ENCODE measurements at regions not wholly inside any gene's neighbourhood (a gene's known extent, or its start where the extent isn't known, plus 50 kb on each side); places are given as distances from the start of the nearest gene placed in this dataset.

DNA sequence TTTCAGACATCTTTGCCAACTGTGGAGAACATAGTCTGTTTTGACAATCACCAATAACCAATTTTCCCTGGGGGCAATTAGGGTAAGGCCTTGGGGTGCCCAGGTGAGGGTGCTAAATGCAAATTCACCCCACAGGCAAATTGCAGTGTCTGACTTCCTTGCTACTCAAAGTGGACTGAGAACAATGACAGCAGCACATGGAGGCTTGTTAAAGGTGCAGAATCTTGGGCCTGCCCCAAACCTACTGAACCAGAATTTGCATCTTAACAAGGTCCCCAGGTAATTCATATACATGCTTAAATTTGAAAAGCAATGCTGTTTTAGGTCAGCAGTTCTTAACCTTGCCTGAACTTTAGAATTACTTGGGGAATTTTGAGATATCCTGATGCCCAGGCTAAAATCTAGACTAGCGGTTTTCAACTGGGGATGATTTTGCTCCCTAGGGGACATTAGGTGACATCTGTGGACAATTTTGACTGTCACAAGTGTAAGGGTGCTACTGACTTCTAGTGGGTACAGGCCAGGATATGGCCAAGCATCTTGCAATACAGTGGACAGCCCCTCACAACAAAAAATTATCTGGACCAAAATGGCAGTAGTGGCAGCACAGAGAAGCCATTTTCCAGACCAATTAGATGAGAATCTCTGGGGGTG is 80.2 kb upstream of the GCFC2 start:
- DNase-seq: no peak

DNA sequence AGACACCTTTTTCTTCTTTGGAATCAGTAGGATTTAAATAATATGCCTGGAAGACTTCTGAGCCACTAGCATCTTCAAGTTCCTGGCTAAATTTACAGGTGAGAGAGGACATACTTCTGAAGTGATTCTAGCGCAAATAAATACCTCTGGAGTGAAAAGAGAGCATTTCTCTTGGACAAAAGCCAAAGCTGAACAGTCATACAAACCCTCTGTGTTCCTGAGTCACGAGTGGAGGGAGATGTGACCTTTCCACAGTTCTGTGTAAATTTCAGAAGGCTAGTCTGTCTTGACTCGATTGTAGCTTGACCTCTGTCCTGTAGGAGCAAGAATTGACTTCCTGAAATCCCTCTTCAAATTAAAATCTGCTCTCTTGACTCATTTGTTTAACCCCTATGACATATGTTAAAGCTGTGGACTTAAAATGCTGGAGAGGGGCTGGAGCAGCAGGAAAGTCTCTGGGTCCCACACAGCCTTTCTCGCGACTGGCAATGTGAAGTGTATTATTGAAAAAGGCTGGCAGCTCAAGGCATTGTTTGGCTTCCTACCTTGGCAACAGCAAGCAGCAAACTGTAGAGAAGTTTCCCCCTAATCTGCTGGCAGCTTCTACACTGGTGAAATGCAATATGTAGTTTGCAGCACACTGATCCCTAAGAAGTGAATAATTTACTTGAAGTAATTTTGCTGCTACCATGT is 79.6 kb upstream of the GCFC2 start:
- no peak for DNase-seq

DNA sequence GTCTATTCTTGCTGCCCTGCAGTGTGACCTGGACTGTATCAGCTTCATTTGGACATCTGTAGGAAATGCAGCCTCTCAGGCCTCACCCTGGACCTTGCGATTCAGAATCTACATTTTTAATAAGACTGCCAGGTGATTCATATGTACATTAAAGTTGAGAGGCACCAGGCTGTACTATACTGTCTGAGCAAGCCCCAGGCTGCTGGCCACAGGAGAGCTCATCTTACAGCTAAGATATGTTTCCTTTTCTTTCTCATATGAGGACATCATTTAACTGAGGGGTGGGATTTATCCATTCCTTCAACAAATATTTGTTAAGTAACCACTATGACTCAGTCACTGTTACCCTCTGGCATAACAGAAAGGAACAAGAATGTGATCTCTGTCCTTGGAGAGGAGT is 78.2 kb upstream of the GCFC2 start:
- no peak for DNase-seq

DNA sequence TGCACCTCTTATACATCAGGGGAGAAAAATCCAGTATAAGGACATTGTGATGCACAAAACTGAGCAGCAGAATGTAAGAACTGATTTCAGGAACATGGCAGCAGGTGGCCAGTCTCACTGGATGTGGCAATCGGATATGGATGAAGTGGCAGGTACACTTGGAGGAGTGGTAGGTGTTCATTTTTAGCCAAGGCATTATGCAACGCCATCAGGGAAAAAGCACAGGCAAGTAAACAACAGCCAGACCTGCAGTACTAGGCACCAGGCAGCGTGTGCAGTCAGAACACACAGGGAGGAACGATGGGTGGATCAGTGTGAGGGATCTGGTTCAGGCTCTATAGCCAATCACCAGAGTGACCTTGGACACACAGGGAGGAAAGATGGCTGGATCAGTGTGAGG is 77.4 kb upstream of the GCFC2 start:
- DNase-seq: no peak

DNA sequence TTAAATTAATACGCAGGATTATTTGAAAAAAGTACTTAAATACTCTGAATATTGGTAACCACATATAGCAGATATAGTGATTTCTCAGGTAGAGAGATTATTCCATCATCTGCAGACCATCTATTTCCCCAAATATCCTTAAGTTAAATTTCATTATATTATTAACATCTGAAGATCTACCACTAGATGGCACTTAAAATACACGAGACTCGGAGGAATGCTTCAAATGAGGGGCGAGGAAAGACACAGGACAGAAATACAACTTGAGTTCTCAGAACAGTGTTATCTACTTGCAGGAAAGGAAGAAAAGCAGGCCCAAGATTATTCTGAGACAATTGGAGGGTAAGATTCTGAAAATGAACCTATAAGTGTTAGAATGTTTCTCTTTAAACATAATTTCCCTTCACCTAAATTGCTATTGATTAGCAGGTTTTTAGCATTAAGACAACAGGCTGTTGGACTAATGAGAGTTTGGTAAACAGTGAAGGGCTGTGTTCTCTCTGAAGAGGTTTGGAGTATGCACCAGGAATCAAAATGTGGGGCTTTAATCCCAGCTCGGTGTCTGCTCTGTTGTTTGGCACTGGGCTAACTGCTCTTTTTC is 76.9 kb upstream of the GCFC2 start:
- DNase-seq: no peak

DNA sequence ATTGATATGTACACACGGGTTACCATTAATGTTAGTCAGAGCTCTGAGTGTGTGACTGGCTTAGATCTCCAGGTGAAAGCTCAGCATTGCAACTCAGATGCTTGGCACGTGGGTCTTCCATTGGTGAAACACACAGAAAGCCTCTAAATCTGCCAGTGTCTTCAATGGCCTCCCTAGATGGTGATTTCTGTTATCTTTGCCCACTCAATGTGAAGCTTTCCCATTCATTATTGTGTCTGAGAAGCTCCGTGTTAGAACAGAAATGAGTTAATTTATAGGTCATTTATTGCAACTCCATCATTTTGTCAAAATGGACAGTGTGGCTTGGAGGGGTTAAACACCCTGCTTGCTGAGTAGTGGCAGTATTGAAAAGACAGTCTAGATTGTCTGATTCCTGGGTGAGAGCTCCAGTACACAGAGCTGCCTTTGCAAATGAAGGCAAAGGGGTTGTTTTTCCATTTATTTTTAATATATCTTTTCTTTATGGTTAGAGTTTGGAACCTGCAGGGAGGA is 64.7 kb upstream of the GCFC2 start:
- DNase-seq: no peak

DNA sequence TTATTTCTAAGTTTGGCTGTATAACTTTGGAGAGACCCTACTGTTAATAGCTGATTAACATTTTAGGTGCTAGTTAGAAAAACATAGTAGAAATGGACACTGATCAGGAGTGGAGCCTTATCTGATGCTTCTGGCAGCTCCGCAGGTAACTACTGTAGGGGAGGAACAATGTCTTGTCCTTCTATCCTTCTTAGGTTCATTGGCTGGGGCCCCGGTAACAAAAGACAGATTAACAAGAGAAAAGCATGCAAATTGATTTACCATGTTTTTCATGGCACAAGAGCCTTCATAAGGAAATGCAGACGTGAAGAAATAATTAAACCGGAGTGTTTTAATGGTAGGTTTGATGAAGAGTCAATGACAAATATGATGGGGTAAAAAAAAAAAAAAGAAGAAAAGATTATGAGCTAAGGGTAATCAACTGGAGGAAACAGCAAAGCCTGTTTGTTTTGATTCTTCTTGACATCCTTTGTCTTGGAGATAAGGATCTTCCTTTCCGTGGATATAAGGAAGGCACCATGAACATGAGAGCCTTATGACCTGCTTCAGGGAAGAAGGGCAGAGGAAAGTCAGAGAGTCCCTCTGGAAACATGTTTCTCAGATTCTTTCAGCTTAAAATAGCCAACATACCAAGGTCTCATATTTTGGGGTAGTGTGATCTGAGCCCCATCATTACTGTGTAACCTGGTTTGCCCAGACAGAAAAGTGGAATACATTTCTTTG is 62.4 kb upstream of the GCFC2 start:
- no peak for DNase-seq

DNA sequence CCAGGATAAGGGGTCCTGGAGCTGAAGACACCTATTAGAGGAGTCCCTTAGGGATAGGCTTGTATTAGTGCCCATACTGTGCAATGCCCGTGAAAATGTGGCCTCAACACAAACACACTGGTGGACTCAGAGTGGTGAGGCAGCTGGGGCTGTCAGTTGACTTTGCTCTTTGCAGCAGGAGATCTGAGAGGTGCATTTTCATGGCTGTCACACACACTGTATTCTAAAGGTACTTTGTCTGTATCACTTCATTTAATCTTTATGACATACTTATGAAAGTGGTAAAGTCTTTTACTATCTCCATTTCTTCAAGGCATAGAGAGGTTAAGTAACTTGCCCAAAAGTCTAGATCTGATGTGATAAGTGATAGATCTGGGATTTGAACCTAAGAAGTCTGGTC is 55.1 kb upstream of the GCFC2 start:
- DNase-seq: no peak

DNA sequence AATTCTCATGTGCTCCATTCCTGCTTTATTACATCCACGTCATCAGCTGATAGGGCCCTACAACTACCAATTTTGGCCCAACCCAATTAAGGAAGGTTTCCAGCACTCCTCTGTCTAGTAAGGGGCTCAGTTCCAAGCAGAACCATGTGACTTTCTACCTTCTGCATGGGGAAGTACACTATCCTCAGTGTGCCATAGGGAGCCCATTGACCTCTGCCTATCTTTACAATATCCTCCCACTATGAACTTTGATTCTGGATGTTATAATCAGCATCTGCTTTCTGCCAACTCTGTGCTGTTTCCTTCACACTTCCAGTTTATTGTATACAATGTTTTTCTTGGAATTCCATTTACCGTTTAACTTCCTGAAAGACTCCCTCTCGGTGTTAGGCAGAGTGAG is 53.9 kb upstream of the GCFC2 start:
- DNase-seq: no peak

All from stimulated activated CD4-positive, alpha-beta T cell treated with anti-CD3 and anti-CD28 coated beads, Interleukin-15, amount 100 ng/mL, for 24 hours (primary cell).